PFSK-1 (cell line): ENCODE measurements at regions not wholly inside any gene's neighbourhood (a gene's known extent, or its start where the extent isn't known, plus 50 kb on each side); places are given as distances from the start of the nearest gene placed in this dataset.

Experiments
- FOXP2 ChIP-seq: optimal IDR thresholded peaks from 2 replicates; pipeline ENCODE3; 2011; ENCODE audit warnings: borderline replicate concordance, control low read depth, inconsistent platforms; ENCODE audit not compliant: insufficient read depth; ENCODE audit errors: extremely low read length, extremely low read depth
- SIN3A ChIP-seq: IDR thresholded peaks from 2 replicates; pipeline ENCODE4 v1.6.1; 2012; ENCODE audit warnings: mild to moderate bottlenecking, low read length, moderate library complexity, borderline replicate concordance; ENCODE audit not compliant: insufficient read depth

GRCh38 chr5:165508286-165508685 is 2002.9 kb downstream of the MAT2B start:
- TF ChIP-seq SIN3A: no peak
- TF ChIP-seq FOXP2: no peak
